Neural cell (in vitro differentiated cells): ENCODE measurements at regions not wholly inside any gene's neighbourhood (a gene's known extent, or its start where the extent isn't known, plus 50 kb on each side); places are given as distances from the start of the nearest gene placed in this dataset.

Experiments used
- CTCF ChIP-seq: fragments of 450-650 bp; IDR thresholded peaks from 2 replicates; pipeline ENCODE4 v1.5.1; 2014; ENCODE audit warnings: antibody characterized with exemption, mild to moderate bottlenecking, moderate library complexity; ENCODE audit not compliant: poor library complexity, severe bottlenecking
- EZH2 ChIP-seq: fragments of 200-600, 300-800 bp; shearing (Covaris generic), sonication (generic); IDR thresholded peaks from 2 replicates; pipeline ENCODE4 v1.6.1; 2014; ENCODE audit warnings: antibody characterized with exemption, low read length, borderline replicate concordance, mild to moderate bottlenecking; ENCODE audit not compliant: insufficient read depth, poor library complexity, severe bottlenecking

DNA sequence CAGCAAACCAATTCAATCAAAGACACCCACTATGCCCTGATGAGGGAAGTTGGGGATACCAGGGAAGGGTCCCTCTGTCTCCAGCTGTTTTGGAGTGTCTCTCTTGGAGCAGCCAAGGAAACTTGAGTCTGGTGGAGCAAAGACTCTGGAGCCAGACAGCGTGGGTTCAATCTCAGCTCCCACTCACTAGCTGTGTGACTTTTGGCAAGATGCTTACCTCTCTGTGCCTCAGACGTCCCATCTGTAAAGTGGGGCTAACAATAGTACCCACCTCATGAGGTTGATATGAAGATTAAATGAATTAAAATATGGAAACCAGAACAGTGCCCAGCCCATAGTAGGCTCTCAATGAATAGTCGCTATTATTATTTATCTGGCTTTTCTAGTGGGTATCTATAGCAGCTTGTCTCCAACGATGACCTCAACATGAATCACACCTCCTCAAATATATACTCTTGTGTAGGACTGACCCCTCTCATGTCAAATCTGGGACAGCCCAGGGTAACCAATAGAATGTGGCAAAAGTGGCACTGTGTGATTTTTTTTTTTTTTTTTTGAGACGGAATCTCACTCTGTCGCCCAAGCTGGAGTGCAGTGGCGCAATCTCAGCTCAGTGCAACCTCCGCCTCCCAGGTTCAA, 99.2 kb upstream of the FOXP4 start:
- TF ChIP-seq CTCF (no peak), EZH2 (no peak)
